ENCODE measurements at regions not wholly inside any gene's neighbourhood (a gene's known extent, or its start where the extent isn't known, plus 50 kb on each side); places are given as distances from the start of the nearest gene placed in this dataset.
"Not testable (repeated sequence)": the region's sequence is repeated elsewhere in the genome, so short reads cannot be mapped to it uniquely, and the experiment has no call there.

GRCh38 chr5:85357309-85357708, 972.6 kb upstream of the EDIL3 start:
- Histone ChIP-seq H3K9me3 (replicated peaks in 1 of 2; ENCODE audit: control insufficient read depth in 2 of 2, insufficient read depth in 1 of 2, low read depth in 1 of 2, low read length in 2 of 2) (no peaks in the 10 kb centered on the region), H3K27me3 (ENCODE audit: control insufficient read depth in 3 of 3, insufficient read depth in 3 of 3, low read depth in 1 of 3, low read length in 3 of 3) (no peaks in the 10 kb centered on the region), H3K27ac (replicated peaks; ENCODE audit: low read length) (no peak overlapping the region), H3K18ac (ENCODE audit: low read length) (no peak overlapping the region), H2AK5ac (ENCODE audit: low read depth, low read length) (no peak overlapping the region), H2BK15ac (ENCODE audit: low read length) (no peak overlapping the region), H3K23ac (ENCODE audit: low read depth, low read length, poor library complexity) (no peak overlapping the region), H3K36me3 (replicated peaks in 1 of 2; ENCODE audit: control insufficient read depth in 2 of 2, insufficient read depth in 2 of 2, low read length in 2 of 2) (no peaks in the 10 kb centered on the region), H3K4me2 (ENCODE audit: insufficient read depth, low read length, poor library complexity, severe bottlenecking) (no peak overlapping the region), H2BK120ac (ENCODE audit: low read depth, low read length) (no peak overlapping the region), H3K79me1 (ENCODE audit: low read depth, low read length) (no peaks in the 10 kb centered on the region), H4K8ac (ENCODE audit: low read depth, low read length) (no peak overlapping the region), H4K91ac (ENCODE audit: low read depth, low read length, poor library complexity) (no peak overlapping the region), H2AFZ (ENCODE audit: low read length) (no peak overlapping the region), H3K9ac (ENCODE audit: low read depth, low read length, poor library complexity) (no peak overlapping the region), H3K4me3 (ENCODE audit: low read length in 2 of 2) (no peak overlapping the region), H3K4ac (ENCODE audit: low read length) (no peak overlapping the region), H3K4me1 (ENCODE audit: control insufficient read depth in 2 of 2, insufficient read depth in 1 of 2, low read depth in 1 of 2, low read length in 2 of 2) (no peaks in the 10 kb centered on the region), H3K14ac (ENCODE audit: low read length) (no peak overlapping the region), H2BK5ac (ENCODE audit: low read length) (no peak overlapping the region), H2BK12ac (ENCODE audit: low read length) (no peak overlapping the region)
- no CpG with 5 or more reads among the region's 1 CpG for WGBS, 2 donors (ENCODE audit: extremely low coverage in 2 of 2, insufficient read length in 2 of 2, insufficient replicate concordance in 1 of 2)
- no peak for DNase-seq (ENCODE audit: low spot score)

DNA sequence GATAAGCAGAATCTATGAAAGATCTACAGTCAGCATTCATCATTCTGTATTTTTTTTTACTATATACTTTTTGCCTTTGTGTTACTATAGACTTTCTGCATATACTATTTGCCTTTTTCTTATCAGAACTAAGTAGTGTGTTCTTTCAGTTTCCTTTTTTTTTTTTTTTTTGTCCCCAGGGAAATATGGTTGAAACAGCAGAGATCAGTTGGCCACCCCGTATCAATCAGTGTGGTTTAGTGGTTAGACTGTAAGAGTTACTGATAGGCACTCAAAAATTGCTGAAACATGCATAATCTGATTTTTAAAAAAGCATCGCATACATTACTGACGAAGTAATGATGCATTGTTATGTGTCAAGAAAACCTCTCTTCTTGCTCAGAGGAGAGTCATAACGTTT, 990.8 kb upstream of the EDIL3 start:
- no peak overlapping the region for H2AFZ ChIP-seq (ENCODE audit: low read length)
- no peak overlapping the region for H4K91ac ChIP-seq (ENCODE audit: low read depth, low read length, poor library complexity)
- H2BK120ac ChIP-seq (ENCODE audit: low read depth, low read length) = no peak overlapping the region
- H3K27ac ChIP-seq (replicated peaks; ENCODE audit: low read length) = no peak overlapping the region
- no CpG with 5 or more reads among the region's 4 CpGs for whole genome bisulfite sequencing, 2 donors (ENCODE audit: extremely low coverage in 2 of 2, insufficient read length in 2 of 2, insufficient replicate concordance in 1 of 2)
- H2AK5ac ChIP-seq (ENCODE audit: low read depth, low read length) = no peak overlapping the region
- no peak overlapping the region for H3K14ac ChIP-seq (ENCODE audit: low read length)
- no peak overlapping the region for H2BK12ac ChIP-seq (ENCODE audit: low read length)
- H3K4me2 ChIP-seq (ENCODE audit: insufficient read depth, low read length, poor library complexity, severe bottlenecking) = no peak overlapping the region
- H3K4me3 ChIP-seq (ENCODE audit: low read length in 2 of 2) = no peak overlapping the region
- H3K36me3 ChIP-seq (replicated peaks in 1 of 2; ENCODE audit: control insufficient read depth in 2 of 2, insufficient read depth in 2 of 2, low read length in 2 of 2) = no peaks in the 10 kb centered on the region
- no peak overlapping the region for H3K23ac ChIP-seq (ENCODE audit: low read depth, low read length, poor library complexity)
- H3K9ac ChIP-seq (ENCODE audit: low read depth, low read length, poor library complexity) = no peak overlapping the region
- H3K79me1 ChIP-seq (ENCODE audit: low read depth, low read length) = no peaks in the 10 kb centered on the region
- no peak overlapping the region for H2BK5ac ChIP-seq (ENCODE audit: low read length)
- H3K4me1 ChIP-seq (ENCODE audit: control insufficient read depth in 2 of 2, insufficient read depth in 1 of 2, low read depth in 1 of 2, low read length in 2 of 2) = no peaks in the 10 kb centered on the region
- H3K9me3 ChIP-seq (replicated peaks in 1 of 2; ENCODE audit: control insufficient read depth in 2 of 2, insufficient read depth in 1 of 2, low read depth in 1 of 2, low read length in 2 of 2) = no peaks in the 10 kb centered on the region
- H3K18ac ChIP-seq (ENCODE audit: low read length) = no peak overlapping the region
- no peak overlapping the region for H3K4ac ChIP-seq (ENCODE audit: low read length)
- no peaks in the 10 kb centered on the region for H3K27me3 ChIP-seq (ENCODE audit: control insufficient read depth in 3 of 3, insufficient read depth in 3 of 3, low read depth in 1 of 3, low read length in 3 of 3)
- DNase-seq (ENCODE audit: low spot score) = no peak
- no peak overlapping the region for H2BK15ac ChIP-seq (ENCODE audit: low read length)
- H4K8ac ChIP-seq (ENCODE audit: low read depth, low read length) = no peak overlapping the region

GRCh38 chr5:85388770-85389169, 1004.1 kb upstream of the EDIL3 start:
- no peak overlapping the region for H3K4me2 ChIP-seq (ENCODE audit: insufficient read depth, low read length, poor library complexity, severe bottlenecking)
- no peak for DNase-seq (ENCODE audit: low spot score)
- H3K9me3 ChIP-seq (replicated peaks in 1 of 2; ENCODE audit: control insufficient read depth in 2 of 2, insufficient read depth in 1 of 2, low read depth in 1 of 2, low read length in 2 of 2) = peaks cover 0 to 2% of the 10 kb centered on the region in 2 donors
- H3K36me3 ChIP-seq (replicated peaks in 1 of 2; ENCODE audit: control insufficient read depth in 2 of 2, insufficient read depth in 2 of 2, low read length in 2 of 2) = no peaks in the 10 kb centered on the region
- H2BK5ac ChIP-seq (ENCODE audit: low read length) = no peak overlapping the region
- WGBS, 2 donors (ENCODE audit: extremely low coverage in 2 of 2, insufficient read length in 2 of 2, insufficient replicate concordance in 1 of 2) = no CpG with 5 or more reads among the region's 3 CpGs
- H4K8ac ChIP-seq (ENCODE audit: low read depth, low read length) = no peak overlapping the region
- no peak overlapping the region for H2BK120ac ChIP-seq (ENCODE audit: low read depth, low read length)
- no peak overlapping the region for H3K14ac ChIP-seq (ENCODE audit: low read length)
- no peak overlapping the region for H3K27ac ChIP-seq (replicated peaks; ENCODE audit: low read length)
- no peak overlapping the region for H3K9ac ChIP-seq (ENCODE audit: low read depth, low read length, poor library complexity)
- no peak overlapping the region for H3K4me3 ChIP-seq (ENCODE audit: low read length in 2 of 2)
- no peak overlapping the region for H4K91ac ChIP-seq (ENCODE audit: low read depth, low read length, poor library complexity)
- H3K4ac ChIP-seq (ENCODE audit: low read length) = no peak overlapping the region
- no peaks in the 10 kb centered on the region for H3K4me1 ChIP-seq (ENCODE audit: control insufficient read depth in 2 of 2, insufficient read depth in 1 of 2, low read depth in 1 of 2, low read length in 2 of 2)
- no peak overlapping the region for H2AFZ ChIP-seq (ENCODE audit: low read length)
- no peak overlapping the region for H3K18ac ChIP-seq (ENCODE audit: low read length)
- H2AK5ac ChIP-seq (ENCODE audit: low read depth, low read length) = no peak overlapping the region
- no peak overlapping the region for H2BK12ac ChIP-seq (ENCODE audit: low read length)
- no peaks in the 10 kb centered on the region for H3K27me3 ChIP-seq (ENCODE audit: control insufficient read depth in 3 of 3, insufficient read depth in 3 of 3, low read depth in 1 of 3, low read length in 3 of 3)
- H3K23ac ChIP-seq (ENCODE audit: low read depth, low read length, poor library complexity) = no peak overlapping the region
- no peak overlapping the region for H2BK15ac ChIP-seq (ENCODE audit: low read length)
- no peaks in the 10 kb centered on the region for H3K79me1 ChIP-seq (ENCODE audit: low read depth, low read length)

- H3K4me3 ChIP-seq (ENCODE audit: low read length in 2 of 2); H3K79me1 ChIP-seq (ENCODE audit: low read depth, low read length); H3K27me3 ChIP-seq (ENCODE audit: control insufficient read depth in 3 of 3, insufficient read depth in 3 of 3, low read depth in 1 of 3, low read length in 3 of 3); H3K4ac ChIP-seq (ENCODE audit: low read length); H3K9ac ChIP-seq (ENCODE audit: low read depth, low read length, poor library complexity); H2AK5ac ChIP-seq (ENCODE audit: low read depth, low read length); H3K4me1 ChIP-seq (ENCODE audit: control insufficient read depth in 2 of 2, insufficient read depth in 1 of 2, low read depth in 1 of 2, low read length in 2 of 2); H2BK120ac ChIP-seq (ENCODE audit: low read depth, low read length); H2AFZ ChIP-seq (ENCODE audit: low read length); H2BK12ac ChIP-seq (ENCODE audit: low read length); DNase-seq (ENCODE audit: low spot score); H4K8ac ChIP-seq (ENCODE audit: low read depth, low read length); H3K9me3 ChIP-seq (replicated peaks in 1 of 2; ENCODE audit: control insufficient read depth in 2 of 2, insufficient read depth in 1 of 2, low read depth in 1 of 2, low read length in 2 of 2); H3K14ac ChIP-seq (ENCODE audit: low read length); H2BK15ac ChIP-seq (ENCODE audit: low read length); H2BK5ac ChIP-seq (ENCODE audit: low read length); H3K27ac ChIP-seq (replicated peaks; ENCODE audit: low read length); H4K91ac ChIP-seq (ENCODE audit: low read depth, low read length, poor library complexity); H3K18ac ChIP-seq (ENCODE audit: low read length); H3K23ac ChIP-seq (ENCODE audit: low read depth, low read length, poor library complexity); H3K4me2 ChIP-seq (ENCODE audit: insufficient read depth, low read length, poor library complexity, severe bottlenecking); H3K36me3 ChIP-seq (replicated peaks in 1 of 2; ENCODE audit: control insufficient read depth in 2 of 2, insufficient read depth in 2 of 2, low read length in 2 of 2): not testable (repeated sequence)
- WGBS, 2 donors (ENCODE audit: extremely low coverage in 2 of 2, insufficient read length in 2 of 2, insufficient replicate concordance in 1 of 2) = no CpG with 5 or more reads among the region's 8 CpGs
Measured at GRCh38 chr5:85392309-85392708, 1007.6 kb upstream of the EDIL3 start.

Data from neuronal stem cell (in vitro differentiated cells).